Muscle of leg (tissue), 3 donors: ENCODE measurements at regions not wholly inside any gene's neighbourhood (a gene's known extent, or its start where the extent isn't known, plus 50 kb on each side); places are given as distances from the start of the nearest gene placed in this dataset.

Experiments used
- DNase-seq: peaks from one replicate; pipeline ENCODE4 v3.0.0; 2013
- H3K27ac ChIP-seq: one replicate; pipeline ENCODE4 v1.5.1; 2013; ENCODE audit warnings: mild to moderate bottlenecking, low read length, control low read depth
- H3K27me3 ChIP-seq: one replicate; pipeline ENCODE4 v1.6.1; 2013; ENCODE audit warnings: low read length; ENCODE audit not compliant: control insufficient read depth, insufficient read depth
- H3K36me3 ChIP-seq: one replicate; pipeline ENCODE4 v1.6.1; 2013; ENCODE audit warnings: low read length; ENCODE audit not compliant: control insufficient read depth, insufficient read depth
- H3K4me1 ChIP-seq: one replicate; pipeline ENCODE4 v1.6.1; 2013; ENCODE audit warnings: low read length; ENCODE audit not compliant: control insufficient read depth, insufficient read depth
- H3K4me3 ChIP-seq: one replicate; pipeline ENCODE4 v1.5.1; 2013; ENCODE audit warnings: low read length, control low read depth
- H3K9me3 ChIP-seq: replicated peaks from 2 replicates; pipeline ENCODE4 v1.6.1; 2013; ENCODE audit warnings: low read depth, low read length; ENCODE audit not compliant: control insufficient read depth
- WGBS: methylation state at CpG from one replicate; pipeline ENCODE4 v1.1.5; 2013; ENCODE audit warnings: missing lambda C conversion rate; ENCODE audit not compliant: insufficient coverage; 5-methylcytosine and 5-hydroxymethylcytosine counted together

- H3K9me3 ChIP-seq: no peaks in the 10 kb centered on the region
- 100% methylated on average over 3 of the region's 7 CpGs for whole genome bisulfite sequencing
- no peaks in the 10 kb centered on the region for H3K36me3 ChIP-seq
- H3K4me1 ChIP-seq: peaks cover 53% of the 10 kb centered on the region
- DNase-seq: peak; percentile 0
- no peaks in the 10 kb centered on the region for H3K27me3 ChIP-seq
- H3K4me3 ChIP-seq: no peak overlapping the region
- H3K27ac ChIP-seq: no peak overlapping the region
These were observed 191.5 kb downstream of the ZFP36L2 start for GRCh38 chr2:43034921-43035320.

GRCh38 chr2:43034242-43034619 is 192.2 kb downstream of the ZFP36L2 start:
- no peaks in the 10 kb centered on the region for H3K9me3 ChIP-seq
- peaks cover 54% of the 10 kb centered on the region for H3K4me1 ChIP-seq
- WGBS: 100% methylated on average over 1 of the region's 2 CpGs
- no peak for DNase-seq
- no peaks in the 10 kb centered on the region for H3K36me3 ChIP-seq
- no peaks in the 10 kb centered on the region for H3K27me3 ChIP-seq
- H3K27ac ChIP-seq: no peak overlapping the region
- no peak overlapping the region for H3K4me3 ChIP-seq

- H3K27ac ChIP-seq: peak overlapping the region; percentile 93
These were observed 192.8 kb downstream of the ZFP36L2 start for GRCh38 chr2:43033466-43034241.

GRCh38 chr2:43033016-43033270 is 193.5 kb downstream of the ZFP36L2 start:
- Histone ChIP-seq H3K27me3 (no peaks in the 10 kb centered on the region), H3K4me3 (no peak overlapping the region), H3K9me3 (no peaks in the 10 kb centered on the region), H3K27ac (peak overlapping the region; percentile 93), H3K4me1 (peaks cover 55% of the 10 kb centered on the region), H3K36me3 (no peaks in the 10 kb centered on the region)
- WGBS: 46% methylated on average over 4 of the region's 7 CpGs
- no peak for DNase-seq

More at GRCh38 chr2:43033466-43034241, 192.8 kb downstream of the ZFP36L2 start:
- peaks cover 54% of the 10 kb centered on the region for H3K4me1 ChIP-seq
- no peak overlapping the region for H3K4me3 ChIP-seq
- 78% methylated on average over 10 of the region's 13 CpGs for WGBS
- DNase-seq: peak; percentile 2
- no peaks in the 10 kb centered on the region for H3K27me3 ChIP-seq
- no peaks in the 10 kb centered on the region for H3K36me3 ChIP-seq
- H3K9me3 ChIP-seq: no peaks in the 10 kb centered on the region

- Histone ChIP-seq H3K27ac (peak overlapping the region; percentile 93), H3K4me1 (peaks cover 60% of the 10 kb centered on the region), H3K9me3 (no peaks in the 10 kb centered on the region), H3K27me3 (no peaks in the 10 kb centered on the region), H3K36me3 (no peaks in the 10 kb centered on the region), H3K4me3 (no peak overlapping the region)
- WGBS: 11% methylated on average over 6 of the region's 14 CpGs
- DNase-seq: peak; percentile 95
These were observed 194.0 kb downstream of the ZFP36L2 start for GRCh38 chr2:43032213-43033015.

- Histone ChIP-seq H3K27me3 (no peaks in the 10 kb centered on the region), H3K36me3 (no peaks in the 10 kb centered on the region), H3K27ac (peak overlapping the region; percentile 93), H3K9me3 (no peaks in the 10 kb centered on the region), H3K4me1 (peaks cover 64% of the 10 kb centered on the region), H3K4me3 (no peak overlapping the region)
- 100% methylated on average over 1 of the region's 9 CpGs for WGBS
- DNase-seq: peak; percentile 88
These were observed 194.8 kb downstream of the ZFP36L2 start for GRCh38 chr2:43031471-43032212.

- Histone ChIP-seq H3K36me3 (no peaks in the 10 kb centered on the region), H3K4me1 (peaks cover 69% of the 10 kb centered on the region), H3K27ac (no peak overlapping the region), H3K27me3 (no peaks in the 10 kb centered on the region), H3K4me3 (no peak overlapping the region), H3K9me3 (no peaks in the 10 kb centered on the region)
- DNase-seq: no peak
- WGBS: 82% methylated on average over 6 of the region's 10 CpGs
These were observed 195.7 kb downstream of the ZFP36L2 start for GRCh38 chr2:43030551-43031307.

GRCh38 chr2:43029186-43029585 is 197.2 kb downstream of the ZFP36L2 start:
- no peaks in the 10 kb centered on the region for H3K27me3 ChIP-seq
- H3K36me3 ChIP-seq: no peaks in the 10 kb centered on the region
- no peaks in the 10 kb centered on the region for H3K9me3 ChIP-seq
- DNase-seq: no peak
- H3K27ac ChIP-seq: no peak overlapping the region
- no peak overlapping the region for H3K4me3 ChIP-seq
- peaks cover 81% of the 10 kb centered on the region for H3K4me1 ChIP-seq
- WGBS: no CpG with 5 or more reads among the region's 3 CpGs

GRCh38 chr2:43028188-43028587 is 198.2 kb downstream of the ZFP36L2 start:
- H3K27me3 ChIP-seq: no peaks in the 10 kb centered on the region
- WGBS: 61% methylated on average over 4 of the region's 6 CpGs
- no peaks in the 10 kb centered on the region for H3K9me3 ChIP-seq
- no peak overlapping the region for H3K4me3 ChIP-seq
- H3K27ac ChIP-seq: no peak overlapping the region
- no peaks in the 10 kb centered on the region for H3K36me3 ChIP-seq
- peaks cover 76% of the 10 kb centered on the region for H3K4me1 ChIP-seq
- DNase-seq: no peak
